ENCODE measurements at regions not wholly inside any gene's neighbourhood (a gene's known extent, or its start where the extent isn't known, plus 50 kb on each side); places are given as distances from the start of the nearest gene placed in this dataset.

- TF ChIP-seq EZH2 (IDR thresholded peaks at IDR 0.05; ENCODE audit: low read length) (no peak), CTCF (optimal IDR thresholded peaks at IDR 0.05 in 1 of 3, IDR thresholded peaks at IDR 0.05 in 1 of 3, conservative IDR thresholded peaks at IDR 0.05 in 1 of 3; ENCODE audit: extremely low read depth in 1 of 3, insufficient read depth in 2 of 3, low read length in 3 of 3) (no peak)
Measured at GRCh38 chr3:78281381-78281780, 1241.5 kb downstream of the ROBO2 start.

All from keratinocyte (primary cell).